ENCODE measurements at regions not wholly inside any gene's neighbourhood (a gene's known extent, or its start where the extent isn't known, plus 50 kb on each side); places are given as distances from the start of the nearest gene placed in this dataset.

DNA sequence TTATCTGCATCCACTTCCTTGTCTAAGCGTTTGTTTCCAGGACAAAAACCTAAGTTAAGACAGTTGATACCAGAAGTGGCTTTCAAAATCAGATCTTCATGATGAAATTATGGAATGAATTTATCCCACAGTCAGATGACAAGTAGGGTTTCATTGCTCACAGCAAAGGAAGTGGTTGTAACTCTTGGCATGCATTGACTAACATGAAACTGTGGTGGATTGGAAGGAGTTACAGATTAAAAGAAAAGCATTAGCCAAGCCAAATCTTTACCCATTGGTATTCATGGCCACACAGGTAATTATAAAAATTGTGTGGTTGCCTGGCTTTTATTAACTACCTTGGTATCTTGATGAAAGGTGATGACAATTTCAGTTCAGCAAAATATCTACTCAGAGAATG, 438.0 kb upstream of the NXPH2 start:
- no peak overlapping the region for H3K27ac ChIP-seq (ENCODE audit: low read depth)
- no peak for DNase-seq (ENCODE audit: extremely low spot score)
- WGBS = 93% methylated on average over 1 of the region's 1 CpG
- H3K36me3 ChIP-seq (ENCODE audit: insufficient read depth) = no peaks in the 10 kb centered on the region
- no peak overlapping the region for H3K4me3 ChIP-seq (ENCODE audit: low read depth, low read length)
- no peaks in the 10 kb centered on the region for H3K4me1 ChIP-seq (ENCODE audit: insufficient read depth)

DNA sequence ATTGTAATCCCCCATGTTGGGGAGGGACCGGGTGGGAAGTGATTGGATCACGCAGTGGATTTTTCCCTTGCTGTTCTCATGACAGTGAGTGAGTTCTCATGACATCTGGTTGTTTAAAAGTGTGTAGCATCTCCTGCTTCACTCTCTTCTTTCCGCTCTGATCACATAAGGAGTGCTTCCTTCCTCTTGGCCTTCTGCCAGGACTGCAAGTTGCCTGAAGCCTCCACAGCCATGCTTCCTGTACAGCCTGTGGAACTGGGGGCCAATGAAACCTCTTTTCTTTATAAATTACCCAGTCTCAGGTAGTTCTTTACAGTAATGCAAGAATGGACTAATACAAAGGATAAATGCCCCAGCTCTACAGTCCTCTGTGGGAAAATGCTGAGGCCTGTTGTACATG, 437.5 kb upstream of the NXPH2 start:
- no peaks in the 10 kb centered on the region for H3K4me1 ChIP-seq (ENCODE audit: insufficient read depth)
- WGBS = 76% methylated on average over 3 of the region's 3 CpGs
- H3K4me3 ChIP-seq (ENCODE audit: low read depth, low read length) = no peak overlapping the region

DNA sequence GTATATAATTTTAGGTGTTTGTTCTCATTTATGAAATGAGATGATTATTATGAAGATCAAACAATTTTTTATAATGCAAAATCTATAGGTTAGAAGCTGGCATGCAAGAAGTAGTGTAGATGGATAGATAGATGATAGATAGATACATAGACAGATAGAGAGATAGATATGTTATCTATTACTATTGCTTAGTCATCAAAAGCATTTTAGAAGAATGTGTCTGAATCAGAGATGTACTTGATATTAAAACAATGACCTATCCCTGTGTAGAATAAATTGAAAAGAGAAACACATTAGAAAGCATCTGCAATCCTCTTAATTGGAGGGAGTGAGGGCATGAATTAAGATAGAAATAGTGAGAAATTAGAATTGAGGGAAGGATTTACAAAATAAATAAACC, 436.2 kb upstream of the NXPH2 start:
- Histone ChIP-seq H3K36me3 (ENCODE audit: insufficient read depth) (no peaks in the 10 kb centered on the region), H3K27ac (ENCODE audit: low read depth) (no peak overlapping the region), H3K4me3 (ENCODE audit: low read depth, low read length) (no peak overlapping the region), H3K4me1 (ENCODE audit: insufficient read depth) (no peaks in the 10 kb centered on the region)
- no peak for DNase-seq (ENCODE audit: extremely low spot score)

More for the DNA sequence above, 437.5 kb upstream of the NXPH2 start:
- no peak overlapping the region for H3K27ac ChIP-seq (ENCODE audit: low read depth)
- H3K36me3 ChIP-seq (ENCODE audit: insufficient read depth) = no peaks in the 10 kb centered on the region
- DNase-seq (ENCODE audit: extremely low spot score) = no peak

DNA sequence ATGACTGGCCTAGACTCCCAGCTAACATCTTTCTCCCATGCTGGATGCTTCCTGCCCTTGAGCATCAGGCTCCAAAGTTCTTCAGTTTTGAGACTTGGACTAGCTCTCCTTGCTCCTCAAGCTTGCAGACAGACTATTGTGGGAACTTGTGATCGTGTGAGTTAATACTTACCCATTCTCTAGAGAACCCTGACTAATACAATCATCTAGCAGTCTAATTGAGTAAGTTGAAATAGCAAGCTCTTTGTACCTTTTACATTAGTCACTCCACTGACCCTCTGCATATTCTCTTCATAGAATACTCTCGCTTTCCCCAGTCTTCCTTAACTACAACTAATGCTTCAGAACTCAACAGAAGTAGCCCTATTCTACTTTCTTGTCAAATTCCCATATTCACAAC, 434.6 kb upstream of the NXPH2 start:
- 76% methylated on average over 2 of the region's 2 CpGs for WGBS

DNA sequence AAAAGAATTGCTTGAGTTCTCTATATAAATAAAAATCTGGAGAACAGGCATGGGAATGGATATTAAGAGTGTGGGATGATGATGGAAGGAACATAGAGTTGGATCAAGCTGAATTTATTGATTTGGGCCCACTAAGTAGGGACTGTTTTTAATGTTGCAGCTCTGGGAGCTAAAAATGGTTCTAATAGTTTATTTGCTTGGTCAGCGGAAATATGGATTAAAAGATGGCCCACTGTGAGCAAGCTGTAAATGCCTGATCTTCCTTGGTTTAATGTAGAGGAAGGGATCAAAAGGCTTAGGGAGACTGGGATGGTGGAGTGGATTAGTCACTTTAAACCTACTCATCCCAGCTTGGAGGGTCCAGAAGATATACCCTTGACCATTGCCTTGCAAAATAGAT, 429.4 kb upstream of the NXPH2 start:
- no peak overlapping the region for H3K27ac ChIP-seq (ENCODE audit: low read depth)
- no peaks in the 10 kb centered on the region for H3K4me1 ChIP-seq (ENCODE audit: insufficient read depth)
- DNase-seq (ENCODE audit: extremely low spot score) = no peak
- H3K36me3 ChIP-seq (ENCODE audit: insufficient read depth) = no peaks in the 10 kb centered on the region
- 93% methylated on average over 1 of the region's 1 CpG for WGBS
- H3K4me3 ChIP-seq (ENCODE audit: low read depth, low read length) = no peak overlapping the region

More for the DNA sequence above, 434.6 kb upstream of the NXPH2 start:
- Histone ChIP-seq H3K4me1 (ENCODE audit: insufficient read depth) (no peaks in the 10 kb centered on the region), H3K36me3 (ENCODE audit: insufficient read depth) (no peaks in the 10 kb centered on the region), H3K27ac (ENCODE audit: low read depth) (no peak overlapping the region), H3K4me3 (ENCODE audit: low read depth, low read length) (no peak overlapping the region)
- DNase-seq (ENCODE audit: extremely low spot score) = no peak

DNA sequence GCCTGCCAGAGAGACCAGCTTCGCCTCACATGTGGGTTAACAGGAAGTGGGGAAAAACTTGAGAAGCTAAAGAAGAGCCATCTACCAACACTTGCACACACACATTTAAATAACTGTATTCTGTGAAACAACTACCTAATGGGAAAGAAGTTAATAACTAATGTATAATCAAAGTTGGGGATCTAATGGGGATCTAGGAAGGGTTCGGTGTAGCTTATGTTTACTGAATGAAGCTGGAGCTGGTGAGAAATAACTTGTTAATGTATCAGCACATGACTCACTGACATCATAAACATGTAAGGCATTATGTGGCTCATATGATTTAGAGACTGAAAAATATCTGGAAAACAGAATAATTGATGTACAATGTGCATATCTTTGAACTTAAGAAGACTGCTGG, 421.3 kb upstream of the NXPH2 start:
- no peak for DNase-seq (ENCODE audit: extremely low spot score)
- 85% methylated on average over 2 of the region's 2 CpGs for WGBS
- no peaks in the 10 kb centered on the region for H3K4me1 ChIP-seq (ENCODE audit: insufficient read depth)
- no peak overlapping the region for H3K4me3 ChIP-seq (ENCODE audit: low read depth, low read length)
- H3K27ac ChIP-seq (ENCODE audit: low read depth) = no peak overlapping the region
- H3K36me3 ChIP-seq (ENCODE audit: insufficient read depth) = no peaks in the 10 kb centered on the region

DNA sequence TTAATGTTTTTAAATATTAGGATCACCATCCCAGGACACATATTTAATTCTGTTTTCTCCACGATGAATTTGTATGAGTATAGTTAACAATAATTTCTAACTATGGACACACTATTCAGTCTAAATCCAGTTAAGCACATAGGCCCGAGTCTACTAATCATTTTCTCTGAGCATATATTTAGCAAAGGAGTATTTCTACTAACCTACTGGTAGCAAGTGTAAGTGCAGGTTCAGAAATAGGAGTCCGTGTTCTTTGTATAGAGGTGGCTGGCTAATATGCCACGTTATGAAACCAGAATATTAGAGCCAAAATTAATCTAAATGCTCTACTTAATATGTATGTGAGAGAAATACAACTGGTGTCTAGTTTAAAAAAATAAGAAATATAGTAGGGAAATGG, 416.6 kb upstream of the NXPH2 start:
- DNase-seq (ENCODE audit: extremely low spot score) = no peak
- no peak overlapping the region for H3K27ac ChIP-seq (ENCODE audit: low read depth)
- no peaks in the 10 kb centered on the region for H3K4me1 ChIP-seq (ENCODE audit: insufficient read depth)
- WGBS = 79% methylated on average over 4 of the region's 4 CpGs
- no peaks in the 10 kb centered on the region for H3K36me3 ChIP-seq (ENCODE audit: insufficient read depth)
- H3K4me3 ChIP-seq (ENCODE audit: low read depth, low read length) = no peak overlapping the region

DNA sequence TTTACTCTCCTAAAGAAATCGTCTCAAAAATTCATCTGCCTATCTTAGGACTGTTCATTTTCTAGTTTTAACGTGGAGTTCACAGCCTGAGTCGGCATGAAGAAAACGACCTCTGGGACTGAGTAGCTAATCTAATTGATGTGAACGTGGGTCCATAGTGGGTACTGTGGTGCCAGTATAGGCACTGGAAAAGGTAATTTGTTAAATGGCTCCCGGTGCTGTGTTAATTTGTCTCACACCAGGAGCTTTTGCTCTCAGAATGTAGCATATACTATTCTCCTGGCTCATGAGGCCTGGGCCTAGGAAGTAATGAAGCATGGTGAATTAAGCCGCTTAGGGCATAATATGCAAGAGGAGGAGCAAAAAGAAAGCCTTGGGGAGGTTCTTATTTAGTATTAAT, 414.4 kb upstream of the NXPH2 start:
- WGBS = 78% methylated on average over 7 of the region's 7 CpGs
- H3K27ac ChIP-seq (ENCODE audit: low read depth) = no peak overlapping the region
- no peak overlapping the region for H3K4me3 ChIP-seq (ENCODE audit: low read depth, low read length)
- no peaks in the 10 kb centered on the region for H3K36me3 ChIP-seq (ENCODE audit: insufficient read depth)
- DNase-seq (ENCODE audit: extremely low spot score) = no peak
- H3K4me1 ChIP-seq (ENCODE audit: insufficient read depth) = no peaks in the 10 kb centered on the region

DNA sequence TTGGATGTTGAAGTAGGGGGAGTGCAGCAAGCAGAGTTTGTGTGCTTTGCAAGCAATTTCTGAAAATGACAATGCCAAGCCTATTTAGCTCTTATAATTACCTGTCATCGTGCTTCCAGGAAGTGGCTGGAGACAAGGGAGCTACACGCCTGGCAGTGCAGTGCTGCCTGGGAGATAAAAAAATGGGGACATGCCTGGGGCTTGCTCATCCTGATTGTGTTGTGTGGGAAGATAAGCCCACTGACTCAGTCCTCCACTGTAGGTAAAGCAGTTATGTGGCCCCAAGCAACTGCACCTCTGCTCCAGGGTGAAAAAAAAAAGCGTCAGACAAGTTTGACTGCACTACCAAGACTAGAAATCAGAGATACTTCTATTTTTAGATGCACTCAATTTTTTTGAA, 396.9 kb upstream of the NXPH2 start:
- no peak overlapping the region for H3K4me3 ChIP-seq (ENCODE audit: low read depth, low read length)
- WGBS = 67% methylated on average over 3 of the region's 3 CpGs
- peaks cover 2% of the 10 kb centered on the region for H3K36me3 ChIP-seq (ENCODE audit: insufficient read depth)
- DNase-seq (ENCODE audit: extremely low spot score) = no peak
- no peak overlapping the region for H3K27ac ChIP-seq (ENCODE audit: low read depth)
- no peaks in the 10 kb centered on the region for H3K4me1 ChIP-seq (ENCODE audit: insufficient read depth)

DNA sequence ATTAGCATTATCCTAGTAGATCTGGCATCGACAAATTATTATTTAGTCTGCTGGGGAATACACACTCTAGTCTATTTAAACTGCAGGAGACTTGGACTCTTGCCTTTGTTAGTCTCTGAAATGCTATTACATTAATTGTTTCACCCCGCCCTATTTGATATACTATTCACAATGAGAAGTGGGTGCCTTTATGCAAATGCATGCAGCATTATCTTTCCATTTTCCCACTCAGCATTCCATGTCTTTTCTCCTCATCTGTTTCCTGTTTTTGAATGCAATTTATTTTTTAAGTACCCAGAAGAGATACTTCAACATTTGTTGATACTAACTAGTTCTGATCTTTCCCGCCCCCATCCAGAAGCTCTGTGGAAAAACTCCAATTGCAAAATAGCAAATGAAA, 395.3 kb upstream of the NXPH2 start:
- H3K27ac ChIP-seq (ENCODE audit: low read depth) = no peak overlapping the region
- no peak for DNase-seq (ENCODE audit: extremely low spot score)
- H3K4me1 ChIP-seq (ENCODE audit: insufficient read depth) = no peaks in the 10 kb centered on the region
- no peak overlapping the region for H3K4me3 ChIP-seq (ENCODE audit: low read depth, low read length)
- H3K36me3 ChIP-seq (ENCODE audit: insufficient read depth) = peaks cover 2% of the 10 kb centered on the region
- WGBS = 77% methylated on average over 3 of the region's 3 CpGs

DNA sequence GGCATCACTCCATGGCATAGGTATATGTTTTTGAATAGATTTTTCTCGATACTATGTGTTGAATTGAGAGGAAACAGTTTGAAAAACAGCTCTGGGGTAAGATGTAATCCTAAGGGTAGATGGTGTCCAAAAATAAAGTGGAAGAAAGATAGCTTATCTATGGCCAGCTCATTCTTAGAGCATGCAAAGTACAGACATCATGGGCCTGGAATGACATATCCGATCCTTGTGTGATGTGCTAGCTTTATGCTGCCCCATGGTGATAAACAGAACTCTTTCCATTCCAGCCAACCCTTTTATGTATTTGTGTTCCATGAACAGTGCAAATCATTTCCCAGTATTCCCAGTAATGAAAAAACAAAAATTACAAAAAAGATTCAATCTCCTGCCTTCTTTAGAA, 390.2 kb upstream of the NXPH2 start:
- no peak for DNase-seq (ENCODE audit: extremely low spot score)
- H3K4me1 ChIP-seq (ENCODE audit: insufficient read depth) = no peaks in the 10 kb centered on the region
- 50% methylated on average over 2 of the region's 2 CpGs for WGBS
- no peak overlapping the region for H3K27ac ChIP-seq (ENCODE audit: low read depth)
- no peaks in the 10 kb centered on the region for H3K36me3 ChIP-seq (ENCODE audit: insufficient read depth)
- H3K4me3 ChIP-seq (ENCODE audit: low read depth, low read length) = no peak overlapping the region

DNA sequence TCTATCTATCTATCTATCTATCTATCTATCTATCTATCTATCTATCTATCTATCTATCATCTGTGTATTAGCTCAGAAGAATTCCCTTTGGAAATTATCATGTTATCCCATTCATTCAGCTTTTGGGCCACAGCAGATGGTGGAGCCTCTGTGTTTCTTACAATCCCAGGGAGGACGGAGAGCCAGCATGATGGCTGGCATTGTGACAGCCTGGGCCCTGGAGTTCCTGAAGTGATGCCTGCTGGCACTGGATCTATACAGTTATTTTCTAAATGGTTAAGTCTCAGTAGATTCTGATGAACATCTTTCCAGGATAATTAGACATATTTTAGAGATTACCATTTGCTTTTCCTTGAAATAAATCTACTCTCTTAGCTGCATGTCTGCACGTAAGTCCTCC, 385.4 kb upstream of the NXPH2 start:
- no peaks in the 10 kb centered on the region for H3K36me3 ChIP-seq (ENCODE audit: insufficient read depth)
- H3K27ac ChIP-seq (ENCODE audit: low read depth) = no peak overlapping the region
- no peaks in the 10 kb centered on the region for H3K4me1 ChIP-seq (ENCODE audit: insufficient read depth)
- H3K4me3 ChIP-seq (ENCODE audit: low read depth, low read length) = no peak overlapping the region
- 82% methylated on average over 2 of the region's 2 CpGs for WGBS
- no peak for DNase-seq (ENCODE audit: extremely low spot score)

DNA sequence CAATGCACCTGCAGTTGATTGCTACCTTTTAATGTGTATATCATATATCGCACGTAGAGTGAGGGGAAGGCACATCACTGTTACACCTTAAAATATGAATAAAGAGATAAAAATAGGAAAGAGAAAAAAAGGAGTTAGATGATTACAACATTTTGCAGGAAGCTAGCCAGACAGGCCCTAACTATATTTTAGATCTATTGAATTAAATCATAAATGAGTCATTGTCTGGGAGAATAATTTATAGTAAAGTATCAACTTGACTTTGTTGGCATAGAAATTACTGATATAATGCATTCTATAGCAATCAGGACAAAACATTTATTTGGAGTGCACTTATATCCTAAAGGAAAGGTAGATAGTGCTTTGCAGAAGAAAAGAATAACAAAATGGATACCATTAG, 384.9 kb upstream of the NXPH2 start:
- Histone ChIP-seq H3K4me3 (ENCODE audit: low read depth, low read length) (no peak overlapping the region), H3K36me3 (ENCODE audit: insufficient read depth) (no peaks in the 10 kb centered on the region), H3K4me1 (ENCODE audit: insufficient read depth) (no peaks in the 10 kb centered on the region), H3K27ac (ENCODE audit: low read depth) (no peak overlapping the region)
- WGBS = 95% methylated on average over 2 of the region's 2 CpGs
- DNase-seq (ENCODE audit: extremely low spot score) = no peak

DNA sequence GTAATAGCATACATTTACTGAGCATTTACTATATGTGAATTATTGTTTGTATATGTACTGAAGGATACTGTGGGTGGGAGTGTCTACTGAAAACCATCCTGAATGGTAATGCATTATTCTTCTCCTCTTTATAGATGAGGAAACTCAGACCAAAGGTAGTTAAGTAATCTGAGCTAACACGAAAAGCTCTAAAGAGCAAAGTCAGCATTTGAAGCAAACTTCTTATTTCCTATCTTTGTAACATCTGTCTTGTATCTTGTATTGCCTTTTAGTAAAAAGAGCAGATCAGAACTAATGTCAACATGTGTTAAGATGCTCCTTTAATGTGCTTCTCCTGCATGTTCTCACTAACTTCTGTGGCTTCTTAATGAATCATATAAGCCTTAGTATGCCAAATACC, 382.8 kb upstream of the NXPH2 start:
- Histone ChIP-seq H3K4me3 (ENCODE audit: low read depth, low read length) (no peak overlapping the region), H3K27ac (ENCODE audit: low read depth) (no peak overlapping the region), H3K4me1 (ENCODE audit: insufficient read depth) (no peaks in the 10 kb centered on the region), H3K36me3 (ENCODE audit: insufficient read depth) (no peaks in the 10 kb centered on the region)
- no peak for DNase-seq (ENCODE audit: extremely low spot score)
- 82% methylated on average over 1 of the region's 1 CpG for WGBS

DNA sequence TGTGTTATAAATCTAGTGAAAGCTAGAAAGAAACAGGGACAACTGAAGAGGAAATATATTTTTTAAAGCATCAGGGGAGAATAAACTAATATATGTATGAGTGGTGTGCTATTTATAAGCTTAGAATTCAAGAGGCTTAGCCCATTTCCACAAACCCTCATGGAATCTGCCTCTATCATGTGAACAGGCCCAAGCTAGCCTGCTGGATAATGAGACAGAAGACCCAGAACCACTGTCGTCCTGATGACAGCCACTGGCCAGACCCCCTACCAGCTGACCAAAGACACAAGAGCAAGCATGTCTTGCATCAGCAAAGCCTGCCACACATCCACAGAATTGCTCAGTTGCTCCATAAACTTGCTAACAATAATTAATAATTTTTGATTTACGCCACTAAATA, 382.3 kb upstream of the NXPH2 start:
- Histone ChIP-seq H3K4me3 (ENCODE audit: low read depth, low read length) (no peak overlapping the region), H3K27ac (ENCODE audit: low read depth) (no peak overlapping the region), H3K4me1 (ENCODE audit: insufficient read depth) (no peaks in the 10 kb centered on the region), H3K36me3 (ENCODE audit: insufficient read depth) (no peaks in the 10 kb centered on the region)
- no peak for DNase-seq (ENCODE audit: extremely low spot score)
- 80% methylated on average over 2 of the region's 2 CpGs for WGBS
